MCF 10A (cell line): ENCODE measurements at regions not wholly inside any gene's neighbourhood (a gene's known extent, or its start where the extent isn't known, plus 50 kb on each side); places are given as distances from the start of the nearest gene placed in this dataset.

Experiments used
- BruUV-seq: library from RNA; stranded (reverse); fragments of 400-500 nt; replicated peaks from 2 replicates; lab custom pipeline; 2021; lab: Mats Ljungman, UMichigan
- CTCF ChIA-PET: fragments of 300-600 bp; sonication (Branson Sonifier 250); formaldehyde crosslinking; extraction: SDS; loops from one replicate; lab custom pipeline; 2021; ENCODE audit warnings: antibody characterized with exemption, inconsistent platforms; lab: Yijun Ruan, JAX
- POLR2A ChIA-PET: fragments of 300-600, 350-650 bp; sonication (Branson Sonifier 250); formaldehyde crosslinking; extraction: SDS; loops from one replicate; lab custom pipeline; 2020; ENCODE audit warnings: antibody characterized with exemption, inconsistent platforms; lab: Yijun Ruan, JAX
- DNase-seq: peaks from one replicate; pipeline ENCODE4 v3.0.0-alpha.2; 2018; ENCODE audit not compliant: unreplicated experiment
- H3K27ac Mint-ChIP-seq: one replicate; pipeline ENCODE4 v1.8.0; 2022; ENCODE audit warnings: mild to moderate bottlenecking, low read depth, mixed read lengths; ENCODE audit not compliant: unreplicated experiment
- H3K27me3 Mint-ChIP-seq: one replicate; pipeline ENCODE4 v1.8.0; 2022; ENCODE audit warnings: mixed read lengths; ENCODE audit not compliant: insufficient read depth, unreplicated experiment
- H3K36me3 Mint-ChIP-seq: one replicate; pipeline ENCODE4 v1.8.0; 2022; ENCODE audit warnings: mild to moderate bottlenecking, moderate library complexity, mixed read lengths; ENCODE audit not compliant: insufficient read depth, unreplicated experiment
- H3K4me1 Mint-ChIP-seq: one replicate; pipeline ENCODE4 v1.8.0; 2022; ENCODE audit warnings: mixed read lengths; ENCODE audit not compliant: insufficient read depth, unreplicated experiment
- H3K4me3 Mint-ChIP-seq: one replicate; pipeline ENCODE4 v1.8.0; 2022; ENCODE audit warnings: mild to moderate bottlenecking, moderate library complexity, mixed read lengths; ENCODE audit not compliant: unreplicated experiment
- H3K9me3 Mint-ChIP-seq: one replicate; pipeline ENCODE4 v1.8.0; 2022; ENCODE audit warnings: mixed read lengths; ENCODE audit not compliant: unreplicated experiment
- intact Hi-C: fragments of 100-400 bp; cut with micrococcal nuclease; formaldehyde crosslinking; loops from 2 replicates; pipeline ENCODE4 v1.14.1; 2022
- TF ChIP-seq, protein P1 (sequence below): fragments of 200-600 bp; IDR thresholded peaks from one replicate; pipeline ENCODE4 v1.8.0; 2022; ENCODE audit warnings: antibody characterized with exemption, mild to moderate bottlenecking; ENCODE audit not compliant: unreplicated experiment

DNA sequence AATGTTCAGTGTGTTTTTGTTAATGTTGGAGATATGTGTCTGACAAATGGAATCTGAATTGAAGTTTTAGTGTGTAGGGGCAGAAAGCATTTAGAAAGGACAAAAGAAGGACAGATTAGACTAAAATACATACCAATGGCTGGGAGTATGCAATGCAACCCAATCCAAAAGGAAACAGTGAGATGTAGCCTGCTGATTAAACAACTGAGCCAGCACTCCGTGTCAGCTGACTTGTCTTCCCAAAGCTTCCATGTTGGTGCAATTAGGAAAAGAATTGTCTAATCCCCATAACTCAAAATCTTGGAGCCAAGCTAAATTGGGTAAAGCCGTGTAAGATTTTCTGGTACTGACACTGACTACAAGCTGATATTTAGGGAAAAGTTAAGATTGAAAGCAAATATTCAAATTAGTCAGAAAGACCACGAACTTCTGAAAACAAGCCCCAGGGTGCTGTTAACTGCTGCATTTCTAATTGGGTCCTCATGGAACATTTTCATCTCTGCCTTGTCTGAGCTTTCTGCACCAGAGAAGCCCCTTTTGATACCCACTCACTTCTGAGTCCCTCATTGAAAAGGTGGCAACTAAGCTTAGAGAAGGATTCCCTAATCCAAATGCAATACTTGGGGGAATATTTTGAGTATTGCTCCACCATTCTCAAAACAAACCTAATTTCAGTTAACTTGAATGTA, 109.1 kb downstream of the DAD1 start:
- no peaks in the 10 kb centered on the region for H3K9me3 Mint-ChIP-seq
- H3K4me1 Mint-ChIP-seq = peaks cover 1% of the 10 kb centered on the region
- H3K27ac Mint-ChIP-seq = no peak overlapping the region
- ChIA-PET CTCF (interaction anchor here (0.7 to 16.0 kb wide), 5 partner anchors 9 to 173 kb away, joined by 3 to 233 read pairs (median 5); no protein-coding TSS in a partner anchor), POLR2A (interaction anchor here (0.7 kb wide), 1 partner anchor 80 kb away, joined by 3 read pairs; no protein-coding TSS in a partner anchor)
- intact Hi-C loops = no loop called here
- TF ChIP-seq, protein P1, sequence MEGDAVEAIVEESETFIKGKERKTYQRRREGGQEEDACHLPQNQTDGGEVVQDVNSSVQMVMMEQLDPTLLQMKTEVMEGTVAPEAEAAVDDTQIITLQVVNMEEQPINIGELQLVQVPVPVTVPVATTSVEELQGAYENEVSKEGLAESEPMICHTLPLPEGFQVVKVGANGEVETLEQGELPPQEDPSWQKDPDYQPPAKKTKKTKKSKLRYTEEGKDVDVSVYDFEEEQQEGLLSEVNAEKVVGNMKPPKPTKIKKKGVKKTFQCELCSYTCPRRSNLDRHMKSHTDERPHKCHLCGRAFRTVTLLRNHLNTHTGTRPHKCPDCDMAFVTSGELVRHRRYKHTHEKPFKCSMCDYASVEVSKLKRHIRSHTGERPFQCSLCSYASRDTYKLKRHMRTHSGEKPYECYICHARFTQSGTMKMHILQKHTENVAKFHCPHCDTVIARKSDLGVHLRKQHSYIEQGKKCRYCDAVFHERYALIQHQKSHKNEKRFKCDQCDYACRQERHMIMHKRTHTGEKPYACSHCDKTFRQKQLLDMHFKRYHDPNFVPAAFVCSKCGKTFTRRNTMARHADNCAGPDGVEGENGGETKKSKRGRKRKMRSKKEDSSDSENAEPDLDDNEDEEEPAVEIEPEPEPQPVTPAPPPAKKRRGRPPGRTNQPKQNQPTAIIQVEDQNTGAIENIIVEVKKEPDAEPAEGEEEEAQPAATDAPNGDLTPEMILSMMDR = no peak
- no TSS peak for BruUV-seq
- no peak overlapping the region for H3K4me3 Mint-ChIP-seq
- DNase-seq = no peak
- peaks cover 58% of the 10 kb centered on the region for H3K27me3 Mint-ChIP-seq
- H3K36me3 Mint-ChIP-seq = no peaks in the 10 kb centered on the region

DNA sequence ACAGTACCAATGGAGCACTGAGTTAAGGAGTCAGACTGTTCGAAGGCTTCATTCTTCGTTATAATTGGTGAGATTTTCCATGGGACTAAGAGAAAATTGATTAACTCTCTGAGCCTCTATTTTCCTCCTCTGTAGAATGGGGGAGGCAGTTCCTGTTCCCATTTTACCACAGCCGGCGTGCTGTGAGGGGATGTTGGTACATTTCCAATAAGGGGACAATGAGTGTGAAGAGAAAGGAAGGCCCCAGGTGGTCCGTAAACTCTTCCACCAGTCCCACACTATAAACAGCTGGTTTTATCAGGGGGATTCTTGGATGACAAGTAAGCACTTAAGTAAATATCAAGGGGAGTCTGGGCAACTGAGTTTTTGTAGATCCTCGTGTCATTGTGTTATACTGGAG, 109.9 kb downstream of the DAD1 start:
- H3K4me3 Mint-ChIP-seq = no peak overlapping the region
- DNase-seq = no peak
- H3K36me3 Mint-ChIP-seq = no peaks in the 10 kb centered on the region
- peaks cover 5% of the 10 kb centered on the region for H3K4me1 Mint-ChIP-seq
- H3K27me3 Mint-ChIP-seq = peaks cover 55% of the 10 kb centered on the region
- intact Hi-C loops = no loop called here
- TF ChIP-seq, protein P1 = no peak
- ChIA-PET CTCF (interaction anchor here (0.6 to 16.0 kb wide), 5 partner anchors 47 to 88 kb away, joined by 3 to 233 read pairs (median 3); no protein-coding TSS in a partner anchor), POLR2A (no interaction called here)
- H3K9me3 Mint-ChIP-seq = no peaks in the 10 kb centered on the region
- H3K27ac Mint-ChIP-seq = no peak overlapping the region
- BruUV-seq = no TSS peak

DNA sequence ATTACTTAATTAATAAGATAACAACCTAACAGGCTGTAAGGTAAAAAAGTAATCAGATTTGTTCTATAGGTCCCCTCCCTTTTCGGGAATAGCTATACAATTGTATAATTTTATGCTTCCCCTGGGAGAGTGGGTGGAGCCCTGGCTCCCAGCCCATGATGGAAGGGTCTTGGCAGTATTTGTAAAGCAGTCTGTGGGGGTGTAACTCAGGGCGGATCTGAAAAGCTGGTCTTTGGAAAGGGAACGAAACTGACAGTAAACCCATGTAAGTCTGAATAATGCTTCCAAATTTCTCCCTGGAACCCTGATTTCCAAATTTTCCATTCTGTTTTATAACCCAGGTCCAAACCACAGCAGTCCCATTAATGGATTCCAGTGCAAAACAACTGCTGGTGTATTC, 110.4 kb downstream of the DAD1 start:
- H3K4me3 Mint-ChIP-seq = no peak overlapping the region
- H3K27me3 Mint-ChIP-seq = peaks cover 50% of the 10 kb centered on the region
- no peaks in the 10 kb centered on the region for H3K36me3 Mint-ChIP-seq
- H3K9me3 Mint-ChIP-seq = no peaks in the 10 kb centered on the region
- ChIA-PET CTCF (interaction anchor here (0.6 to 16.0 kb wide), 7 partner anchors 13 to 153 kb away, joined by 3 to 233 read pairs (median 3); no protein-coding TSS in a partner anchor), POLR2A (no interaction called here)
- no peak for DNase-seq
- TF ChIP-seq, protein P1 = no peak
- H3K27ac Mint-ChIP-seq = no peak overlapping the region
- peaks cover 5% of the 10 kb centered on the region for H3K4me1 Mint-ChIP-seq
- no TSS peak for BruUV-seq
- intact Hi-C loops = no loop called here

DNA sequence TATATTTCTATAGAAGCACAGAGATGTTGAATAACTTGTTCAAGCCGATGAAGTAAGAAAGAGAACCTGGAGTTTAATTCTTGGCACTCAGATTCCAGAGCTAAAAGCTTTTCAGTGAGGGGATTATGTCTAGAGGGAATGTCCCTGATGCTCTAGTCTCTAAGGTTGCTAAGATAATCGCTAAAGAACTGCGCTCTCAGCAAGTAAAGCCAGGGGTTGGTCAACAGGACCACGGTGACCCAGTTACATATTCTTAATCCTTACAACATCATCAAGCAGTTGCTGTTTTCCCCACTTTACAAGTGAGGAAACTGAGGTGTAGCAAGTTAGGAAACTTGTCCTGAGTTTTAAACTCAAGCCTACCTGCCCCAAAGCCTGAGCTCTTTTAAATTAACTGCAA, 110.8 kb downstream of the DAD1 start:
- Mint-ChIP-seq H3K9me3 (no peaks in the 10 kb centered on the region), H3K27ac (no peak overlapping the region), H3K4me1 (peaks cover 5% of the 10 kb centered on the region), H3K27me3 (peaks cover 46% of the 10 kb centered on the region), H3K4me3 (no peak overlapping the region), H3K36me3 (no peaks in the 10 kb centered on the region)
- intact Hi-C loops = no loop called here
- CTCF ChIA-PET = interaction anchor here (1.0 to 16.0 kb wide), 6 partner anchors 13 to 153 kb away, joined by 3 to 233 read pairs (median 3); no protein-coding TSS in a partner anchor
- BruUV-seq = no TSS peak
- POLR2A ChIA-PET = no interaction called here
- no peak for DNase-seq
- TF ChIP-seq, protein P1 = no peak
